PFSK-1 (cell line): ENCODE measurements at regions not wholly inside any gene's neighbourhood (a gene's known extent, or its start where the extent isn't known, plus 50 kb on each side); places are given as distances from the start of the nearest gene placed in this dataset.

ENCODE experiments used
- FOXP2 ChIP-seq: optimal IDR thresholded peaks from 2 replicates; pipeline ENCODE3; 2011; ENCODE audit warnings: borderline replicate concordance, control low read depth, inconsistent platforms; ENCODE audit not compliant: insufficient read depth; ENCODE audit errors: extremely low read length, extremely low read depth
- POLR2AphosphoS5 ChIP-seq: IDR thresholded peaks from 2 replicates; pipeline ENCODE4 v1.6.1; 2012; ENCODE audit warnings: low read depth, mild to moderate bottlenecking, control low read depth, low read length, moderate library complexity
- SIN3A ChIP-seq: IDR thresholded peaks from 2 replicates; pipeline ENCODE4 v1.6.1; 2012; ENCODE audit warnings: mild to moderate bottlenecking, low read length, moderate library complexity, borderline replicate concordance; ENCODE audit not compliant: insufficient read depth
- TAF1 ChIP-seq: IDR thresholded peaks from 2 replicates; pipeline ENCODE4 v1.6.1; 2012; ENCODE audit warnings: low read length, control low read depth, borderline replicate concordance; ENCODE audit not compliant: insufficient read depth
- TF ChIP-seq, protein P1 (sequence below), 2 experiments: IDR thresholded peaks; 2 replicates each; pipeline versions ENCODE4 v1.6.1 to v1.8.0; 2011 to 2012; ENCODE audit warnings: low read depth in 2 of 2, low read length in 2 of 2, control low read depth in 1 of 2, inconsistent platforms in 1 of 2, mild to moderate bottlenecking in 1 of 2, moderate library complexity in 1 of 2; ENCODE audit not compliant: insufficient read depth in 1 of 2

DNA sequence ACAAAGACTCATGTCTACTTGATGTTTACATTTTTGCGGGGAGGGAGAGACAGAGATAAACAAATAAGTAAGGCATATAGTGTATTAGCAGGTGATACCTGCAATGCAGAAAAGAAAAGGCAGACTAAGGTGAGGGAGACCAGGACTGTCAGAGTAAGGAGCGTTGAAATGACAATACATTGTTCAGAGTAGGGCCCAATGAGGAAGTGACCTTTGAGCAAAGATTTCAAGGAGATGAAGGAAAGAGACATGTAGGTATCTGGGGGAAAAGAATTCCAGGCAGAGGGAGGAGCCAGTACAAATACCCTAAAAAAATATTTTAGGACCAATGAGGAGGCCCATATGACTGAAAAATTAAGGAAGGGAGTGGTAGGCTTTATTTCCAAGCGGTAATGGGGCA lies 162.7 kb upstream of the PRSS1 start:
- no peak for TF ChIP-seq POLR2AphosphoS5
- no peak for TF ChIP-seq SIN3A
- TF ChIP-seq FOXP2 = no peak
- no peak for TF ChIP-seq TAF1

DNA sequence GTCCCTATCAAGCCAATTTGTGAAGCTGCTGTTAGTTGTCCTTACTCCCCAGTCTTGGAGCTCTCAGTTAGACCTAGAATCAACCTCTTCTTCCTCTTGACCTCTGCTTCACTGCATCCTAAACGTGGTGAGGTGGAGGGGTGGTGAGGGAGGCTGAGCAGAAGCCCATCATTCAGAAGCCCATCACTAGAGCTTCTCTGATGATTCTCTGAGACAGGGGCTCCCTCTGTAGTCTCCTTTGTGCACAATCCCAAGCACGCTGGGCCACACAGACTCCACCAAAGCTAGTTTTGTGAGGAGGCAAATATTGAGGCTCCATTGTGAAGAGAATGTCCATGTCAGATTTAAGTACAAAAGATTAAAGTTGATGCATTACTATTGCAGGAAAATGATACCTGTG lies 163.8 kb upstream of the PRSS1 start:
- TF ChIP-seq FOXP2 (no peak), SIN3A (no peak), TAF1 (no peak), POLR2AphosphoS5 (no peak)
- TF ChIP-seq, protein P1, sequence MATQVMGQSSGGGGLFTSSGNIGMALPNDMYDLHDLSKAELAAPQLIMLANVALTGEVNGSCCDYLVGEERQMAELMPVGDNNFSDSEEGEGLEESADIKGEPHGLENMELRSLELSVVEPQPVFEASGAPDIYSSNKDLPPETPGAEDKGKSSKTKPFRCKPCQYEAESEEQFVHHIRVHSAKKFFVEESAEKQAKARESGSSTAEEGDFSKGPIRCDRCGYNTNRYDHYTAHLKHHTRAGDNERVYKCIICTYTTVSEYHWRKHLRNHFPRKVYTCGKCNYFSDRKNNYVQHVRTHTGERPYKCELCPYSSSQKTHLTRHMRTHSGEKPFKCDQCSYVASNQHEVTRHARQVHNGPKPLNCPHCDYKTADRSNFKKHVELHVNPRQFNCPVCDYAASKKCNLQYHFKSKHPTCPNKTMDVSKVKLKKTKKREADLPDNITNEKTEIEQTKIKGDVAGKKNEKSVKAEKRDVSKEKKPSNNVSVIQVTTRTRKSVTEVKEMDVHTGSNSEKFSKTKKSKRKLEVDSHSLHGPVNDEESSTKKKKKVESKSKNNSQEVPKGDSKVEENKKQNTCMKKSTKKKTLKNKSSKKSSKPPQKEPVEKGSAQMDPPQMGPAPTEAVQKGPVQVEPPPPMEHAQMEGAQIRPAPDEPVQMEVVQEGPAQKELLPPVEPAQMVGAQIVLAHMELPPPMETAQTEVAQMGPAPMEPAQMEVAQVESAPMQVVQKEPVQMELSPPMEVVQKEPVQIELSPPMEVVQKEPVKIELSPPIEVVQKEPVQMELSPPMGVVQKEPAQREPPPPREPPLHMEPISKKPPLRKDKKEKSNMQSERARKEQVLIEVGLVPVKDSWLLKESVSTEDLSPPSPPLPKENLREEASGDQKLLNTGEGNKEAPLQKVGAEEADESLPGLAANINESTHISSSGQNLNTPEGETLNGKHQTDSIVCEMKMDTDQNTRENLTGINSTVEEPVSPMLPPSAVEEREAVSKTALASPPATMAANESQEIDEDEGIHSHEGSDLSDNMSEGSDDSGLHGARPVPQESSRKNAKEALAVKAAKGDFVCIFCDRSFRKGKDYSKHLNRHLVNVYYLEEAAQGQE (IDR thresholded peaks at IDR 0.05; ENCODE audit: insufficient read depth in 1 of 2, low read depth in 2 of 2, low read length in 2 of 2) = no peak

DNA sequence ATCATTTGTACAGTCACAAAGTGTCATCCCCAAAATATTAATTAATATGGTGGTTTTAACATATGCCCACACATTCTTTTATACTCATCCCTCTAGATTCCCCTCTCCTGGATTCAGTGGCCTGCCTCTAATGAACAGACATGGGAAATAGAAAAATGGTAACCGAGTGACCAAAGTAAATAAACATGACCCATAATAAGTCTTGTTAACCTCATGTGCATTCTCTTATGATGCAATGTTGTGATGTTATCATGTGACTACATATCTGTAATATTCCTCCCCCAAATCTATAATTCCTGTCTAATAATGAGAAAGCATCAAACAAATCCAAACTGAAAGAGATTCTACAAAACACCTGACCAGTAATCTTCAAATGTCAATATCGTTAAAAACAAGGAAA lies 164.5 kb upstream of the PRSS1 start:
- no peak for TF ChIP-seq POLR2AphosphoS5
- TF ChIP-seq, protein P1 (IDR thresholded peaks at IDR 0.05; ENCODE audit: insufficient read depth in 1 of 2, low read depth in 2 of 2, low read length in 2 of 2) = no peak
- TF ChIP-seq FOXP2 = no peak
- TF ChIP-seq TAF1 = no peak
- TF ChIP-seq SIN3A = no peak

DNA sequence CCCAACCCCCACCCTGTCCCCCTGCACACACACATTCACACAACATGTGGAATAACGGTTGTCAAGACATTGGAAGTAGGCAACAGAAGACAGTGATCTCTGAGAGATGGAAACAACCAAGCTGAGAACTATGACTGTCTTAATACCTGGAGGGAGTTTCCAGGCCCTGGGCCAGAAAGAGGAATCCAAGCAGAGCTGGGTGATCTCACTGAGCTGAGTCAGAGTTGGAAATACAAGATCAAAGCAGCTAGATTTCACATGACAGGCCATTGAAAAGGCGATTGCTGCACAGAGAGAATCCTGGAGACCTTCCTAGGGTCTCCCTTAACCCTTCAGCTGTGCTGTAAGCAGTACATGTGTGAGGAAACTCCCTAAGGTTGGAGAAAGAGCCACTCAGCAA lies 165.8 kb upstream of the PRSS1 start:
- no peak for TF ChIP-seq SIN3A
- no peak for TF ChIP-seq FOXP2
- TF ChIP-seq POLR2AphosphoS5 = no peak
- TF ChIP-seq TAF1 = no peak
- TF ChIP-seq, protein P1 (IDR thresholded peaks at IDR 0.05; ENCODE audit: insufficient read depth in 1 of 2, low read depth in 2 of 2, low read length in 2 of 2) = no peak

DNA sequence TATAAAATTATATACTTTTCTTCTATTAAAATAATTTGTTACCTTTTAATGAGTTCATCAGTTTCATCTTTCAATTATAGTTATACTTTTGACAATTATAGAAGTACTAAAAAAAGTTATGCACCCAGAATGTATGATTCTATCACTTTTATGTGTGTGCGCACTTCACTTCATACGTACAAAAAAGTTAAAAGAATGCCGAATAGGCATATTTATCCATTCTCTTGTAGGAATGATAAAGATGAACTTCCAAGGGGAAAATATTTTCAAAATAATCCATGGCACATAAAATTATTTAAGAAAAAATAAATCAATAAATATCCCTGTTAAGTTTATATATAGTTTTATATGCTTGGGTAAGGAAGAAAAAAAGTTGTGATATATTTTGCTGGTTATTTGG lies 166.9 kb upstream of the PRSS1 start:
- TF ChIP-seq FOXP2 = no peak
- TF ChIP-seq SIN3A = no peak
- TF ChIP-seq, protein P1 (IDR thresholded peaks at IDR 0.05; ENCODE audit: insufficient read depth in 1 of 2, low read depth in 2 of 2, low read length in 2 of 2) = no peak
- TF ChIP-seq TAF1 = no peak
- TF ChIP-seq POLR2AphosphoS5 = no peak
